KBM-7 (cell line): ENCODE measurements at regions not wholly inside any gene's neighbourhood (a gene's known extent, or its start where the extent isn't known, plus 50 kb on each side); places are given as distances from the start of the nearest gene placed in this dataset.
"Not testable (repeated sequence)": the region's sequence is repeated elsewhere in the genome, so short reads cannot be mapped to it uniquely, and the experiment has no call there.

ENCODE experiments used
- DNase-seq: peaks from one replicate; pipeline ENCODE4 v3.0.0-alpha.2; 2015
- in situ Hi-C: fragments of 300-500 bp; cut with MboI; formaldehyde crosslinking; loops from 2 replicates; pipeline ENCODE4 v1.14.3; 2020; ENCODE audit warnings: low sequenced_read_pairs, low pct_unique_long_range_greater_than_20kb, mixed read lengths

GRCh38 chr2:40665493-40666232 is 213.8 kb upstream of the SLC8A1 start:
- in situ Hi-C loops: no loop called here

GRCh38 chr2:40666398-40666797 is 214.5 kb upstream of the SLC8A1 start:
- DNase-seq: no peak
- in situ Hi-C loops: no loop called here

More at GRCh38 chr2:40665493-40666232, 213.8 kb upstream of the SLC8A1 start:
- no peak for DNase-seq

- peak; percentile 45 for DNase-seq
- in situ Hi-C loops: no loop called here
Observed at GRCh38 chr2:40668425-40668824, 216.5 kb upstream of the SLC8A1 start.

GRCh38 chr2:40676134-40676790 is 224.4 kb upstream of the SLC8A1 start:
- in situ Hi-C loops, DNase-seq: not testable (repeated sequence)

GRCh38 chr2:40680547-40680946 is 228.7 kb upstream of the SLC8A1 start:
- in situ Hi-C loops: no loop called here
- no peak for DNase-seq

GRCh38 chr2:40690036-40690435 is 238.1 kb upstream of the SLC8A1 start:
- in situ Hi-C loops: no loop called here
- no peak for DNase-seq

GRCh38 chr2:40690525-40690924 is 238.6 kb upstream of the SLC8A1 start:
- in situ Hi-C loops: no loop called here
- no peak for DNase-seq

- in situ Hi-C loops: no loop called here
- no peak for DNase-seq
Observed at GRCh38 chr2:40700231-40700954, 248.5 kb upstream of the SLC8A1 start.

- in situ Hi-C loops, DNase-seq: not testable (repeated sequence)
Observed at GRCh38 chr2:40712197-40712894, 260.5 kb upstream of the SLC8A1 start.

GRCh38 chr2:40716879-40717278 is 265.0 kb upstream of the SLC8A1 start:
- in situ Hi-C loops: no loop called here
- no peak for DNase-seq

GRCh38 chr2:40719414-40719813 is 267.5 kb upstream of the SLC8A1 start:
- in situ Hi-C loops: no loop called here
- no peak for DNase-seq

GRCh38 chr2:40721595-40721994 is 269.7 kb upstream of the SLC8A1 start:
- in situ Hi-C loops: no loop called here
- DNase-seq: no peak

- no peak for DNase-seq
- in situ Hi-C loops: no loop called here
Observed at GRCh38 chr2:40723194-40723593, 271.3 kb upstream of the SLC8A1 start.

GRCh38 chr2:40725040-40725439 is 273.1 kb upstream of the SLC8A1 start:
- no peak for DNase-seq
- in situ Hi-C loops: no loop called here

- in situ Hi-C loops: no loop called here
- no peak for DNase-seq
Observed at GRCh38 chr2:40725950-40726349, 274.1 kb upstream of the SLC8A1 start.

- in situ Hi-C loops: no loop called here
- no peak for DNase-seq
Observed at GRCh38 chr2:40734797-40735196, 282.9 kb upstream of the SLC8A1 start.

- DNase-seq: no peak
- in situ Hi-C loops: no loop called here
Observed at GRCh38 chr2:40737180-40737579, 285.3 kb upstream of the SLC8A1 start.

GRCh38 chr2:40740419-40740818 is 288.5 kb upstream of the SLC8A1 start:
- in situ Hi-C loops: no loop called here
- DNase-seq: no peak

- in situ Hi-C loops: no loop called here
- no peak for DNase-seq
Observed at GRCh38 chr2:40741532-40741931, 289.6 kb upstream of the SLC8A1 start.

GRCh38 chr2:40746191-40746590 is 294.3 kb upstream of the SLC8A1 start:
- DNase-seq: no peak
- in situ Hi-C loops: no loop called here
